HepG2 (cell line): ENCODE measurements at regions not wholly inside any gene's neighbourhood (a gene's known extent, or its start where the extent isn't known, plus 50 kb on each side); places are given as distances from the start of the nearest gene placed in this dataset.

ENCODE experiments used
- ATF3 ChIP-seq: sonication (generic); formaldehyde crosslinking; IDR thresholded peaks from 2 replicates; pipeline ENCODE4 v1.4.0; 2020; ENCODE audit warnings: missing genetic modification reagents
- CTCF ChIP-seq: sonication (generic); formaldehyde crosslinking; IDR thresholded peaks from 2 replicates; pipeline ENCODE4 v1.5.0; 2020; ENCODE audit warnings: mild to moderate bottlenecking, missing genetic modification reagents, moderate library complexity
- EEA1 ChIP-seq: sonication (generic); formaldehyde crosslinking; IDR thresholded peaks from 2 replicates; pipeline ENCODE4 v1.5.1; 2020; ENCODE audit warnings: mild to moderate bottlenecking, missing genetic modification reagents, borderline replicate concordance
- HOMEZ ChIP-seq: IDR thresholded peaks from 2 replicates; pipeline ENCODE4 v1.6.1; 2016; ENCODE audit warnings: low read depth
- NFE2L1 ChIP-seq: sonication (generic); formaldehyde crosslinking; IDR thresholded peaks from 2 replicates; pipeline ENCODE4 v1.4.0; 2020; ENCODE audit warnings: missing genetic modification reagents, mild to moderate bottlenecking, borderline replicate concordance
- PCBP2 ChIP-seq: fragments of 200-400 bp; formaldehyde crosslinking; optimal IDR thresholded peaks from 2 replicates; pipeline ENCODE3; 2018; ENCODE audit warnings: low read length, low read depth; ENCODE audit not compliant: poor library complexity, severe bottlenecking
- PITX1 ChIP-seq: sonication (generic); formaldehyde crosslinking; IDR thresholded peaks from 2 replicates; pipeline ENCODE4 v1.5.1; 2020; ENCODE audit warnings: mild to moderate bottlenecking, missing genetic modification reagents
- POLR2AphosphoS5 ChIP-seq: IDR thresholded peaks from 2 replicates; pipeline ENCODE4 v1.6.1; 2012; ENCODE audit warnings: low read depth, low read length
- RARG ChIP-seq: sonication (generic); formaldehyde crosslinking; IDR thresholded peaks from 2 replicates; pipeline ENCODE4 v1.4.0; 2020; ENCODE audit warnings: low read depth, mild to moderate bottlenecking, missing genetic modification reagents
- RBFOX2 ChIP-seq: fragments of 200-400 bp; formaldehyde crosslinking; IDR thresholded peaks from 2 replicates; pipeline ENCODE4 v1.6.1; 2017; ENCODE audit warnings: low read depth, mild to moderate bottlenecking, low read length
- SAP130 ChIP-seq: IDR thresholded peaks from 2 replicates; pipeline ENCODE4 v1.6.1; 2016; ENCODE audit warnings: low read depth
- SIN3A ChIP-seq: IDR thresholded peaks from 2 replicates; pipeline ENCODE4 v1.6.1; 2011; ENCODE audit warnings: low read depth, mild to moderate bottlenecking, control low read depth, low read length, borderline replicate concordance
- THAP9 ChIP-seq: sonication (generic); formaldehyde crosslinking; IDR thresholded peaks from 2 replicates; pipeline ENCODE4; 2020; ENCODE audit warnings: missing genetic modification reagents, mild to moderate bottlenecking, borderline replicate concordance
- XBP1 ChIP-seq: sonication (generic); formaldehyde crosslinking; IDR thresholded peaks from 2 replicates; pipeline ENCODE4 v1.5.0; 2020; ENCODE audit warnings: missing genetic modification reagents
- ZNF18 ChIP-seq: sonication (generic); formaldehyde crosslinking; IDR thresholded peaks from 2 replicates; pipeline ENCODE4 v1.8.0; 2022; ENCODE audit warnings: mild to moderate bottlenecking, missing genetic modification reagents; ENCODE audit not compliant: insufficient replicate concordance
- ZNF30 ChIP-seq: sonication (generic); formaldehyde crosslinking; IDR thresholded peaks from 2 replicates; pipeline ENCODE4 v1.5.0; 2020; ENCODE audit warnings: mild to moderate bottlenecking, missing genetic modification reagents
- ZNF451 ChIP-seq: sonication (generic); formaldehyde crosslinking; IDR thresholded peaks from 2 replicates; pipeline ENCODE4 v1.5.0; 2020; ENCODE audit warnings: mild to moderate bottlenecking, missing genetic modification reagents
- ZNF484 ChIP-seq: sonication (generic); formaldehyde crosslinking; IDR thresholded peaks from 2 replicates; pipeline ENCODE4 v1.5.1; 2020; ENCODE audit warnings: mild to moderate bottlenecking, low read depth, missing genetic modification reagents, borderline replicate concordance
- ZNF562 ChIP-seq: sonication (generic); formaldehyde crosslinking; IDR thresholded peaks from 2 replicates; pipeline ENCODE4 v1.8.0; 2022; ENCODE audit warnings: missing genetic modification reagents, borderline replicate concordance
- ZNF614 ChIP-seq: IDR thresholded peaks from 2 replicates; pipeline ENCODE4 v1.6.1; 2018; ENCODE audit warnings: missing biosample characterization, missing genetic modification reagents, inconsistent platforms, borderline replicate concordance
- ZNF879 ChIP-seq: sonication (generic); formaldehyde crosslinking; IDR thresholded peaks from 2 replicates; pipeline ENCODE4 v1.8.1; 2023; ENCODE audit warnings: missing genetic modification reagents

- no peak for TF ChIP-seq ZNF18 (CRISPR knock-in tag)
- TF ChIP-seq EEA1 = no peak
- no peak for TF ChIP-seq POLR2AphosphoS5
- TF ChIP-seq PCBP2 = no peak
- TF ChIP-seq XBP1 (CRISPR knock-in tag) = no peak
- TF ChIP-seq ZNF484 = no peak
- TF ChIP-seq NFE2L1 (CRISPR knock-in tag) = no peak
- no peak for TF ChIP-seq ZNF879
- peak; percentile 72 for TF ChIP-seq CTCF
- TF ChIP-seq SAP130 (CRISPR knock-in tag) = no peak
- TF ChIP-seq ATF3 = no peak
- 0 out of 2 replicates have a peak, but pooled peaks have one; percentile 21 for TF ChIP-seq ZNF451 (CRISPR knock-in tag)
- TF ChIP-seq ZNF30 = no peak
- TF ChIP-seq PITX1 (CRISPR knock-in tag) = no peak
- TF ChIP-seq RARG = no peak
- TF ChIP-seq ZNF562 = no peak
- TF ChIP-seq THAP9 (CRISPR knock-in tag) = no peak
- no peak for TF ChIP-seq ZNF614 (CRISPR knock-in tag)
- no peak for TF ChIP-seq HOMEZ
- no peak for TF ChIP-seq RBFOX2
- no peak for TF ChIP-seq SIN3A
Observed at GRCh38 chr2:89763254-89763580, 1071.7 kb downstream of the RPIA start (continued).
